ENCODE measurements at regions not wholly inside any gene's neighbourhood (a gene's known extent, or its start where the extent isn't known, plus 50 kb on each side); places are given as distances from the start of the nearest gene placed in this dataset.

GRCh38 chr9:107894572-107895261 is 405.1 kb upstream of the KLF4 start:
- H3K27me3 ChIP-seq (ENCODE audit: insufficient read depth, poor library complexity, severe bottlenecking): no peaks in the 10 kb centered on the region
- no peaks in the 10 kb centered on the region for H3K36me3 ChIP-seq (ENCODE audit: low read depth)
- no peak for TF ChIP-seq CTCF (IDR thresholded peaks at IDR 0.05; ENCODE audit: poor library complexity, severe bottlenecking)
- H3K4me1 ChIP-seq (ENCODE audit: insufficient read depth, poor library complexity, severe bottlenecking): no peaks in the 10 kb centered on the region
- ATAC-seq (ENCODE audit: low read depth): no peak
- no peak overlapping the region for H3K27ac ChIP-seq (ENCODE audit: poor library complexity, severe bottlenecking)
- no peak for DNase-seq (ENCODE audit: low spot score)
- no peaks in the 10 kb centered on the region for H3K9me3 ChIP-seq (ENCODE audit: severe bottlenecking)
- no peak overlapping the region for H3K4me3 ChIP-seq (ENCODE audit: severe bottlenecking)

GRCh38 chr9:107890921-107891465 is 401.4 kb upstream of the KLF4 start:
- H3K36me3 ChIP-seq (ENCODE audit: low read depth): no peaks in the 10 kb centered on the region
- DNase-seq (ENCODE audit: low spot score): no peak
- H3K4me3 ChIP-seq (ENCODE audit: severe bottlenecking): no peak overlapping the region
- no peaks in the 10 kb centered on the region for H3K4me1 ChIP-seq (ENCODE audit: insufficient read depth, poor library complexity, severe bottlenecking)
- no peaks in the 10 kb centered on the region for H3K27me3 ChIP-seq (ENCODE audit: insufficient read depth, poor library complexity, severe bottlenecking)
- no peaks in the 10 kb centered on the region for H3K9me3 ChIP-seq (ENCODE audit: severe bottlenecking)
- no peak for TF ChIP-seq CTCF (IDR thresholded peaks at IDR 0.05; ENCODE audit: poor library complexity, severe bottlenecking)
- no peak overlapping the region for H3K27ac ChIP-seq (ENCODE audit: poor library complexity, severe bottlenecking)
- ATAC-seq (ENCODE audit: low read depth): no peak

GRCh38 chr9:107888773-107889227 is 399.2 kb upstream of the KLF4 start:
- Histone ChIP-seq H3K36me3 (ENCODE audit: low read depth) (no peaks in the 10 kb centered on the region), H3K27me3 (ENCODE audit: insufficient read depth, poor library complexity, severe bottlenecking) (no peaks in the 10 kb centered on the region), H3K4me1 (ENCODE audit: insufficient read depth, poor library complexity, severe bottlenecking) (no peaks in the 10 kb centered on the region), H3K27ac (ENCODE audit: poor library complexity, severe bottlenecking) (no peak overlapping the region), H3K4me3 (ENCODE audit: severe bottlenecking) (no peak overlapping the region), H3K9me3 (ENCODE audit: severe bottlenecking) (no peaks in the 10 kb centered on the region)
- TF ChIP-seq CTCF (IDR thresholded peaks at IDR 0.05; ENCODE audit: poor library complexity, severe bottlenecking): no peak
- ATAC-seq (ENCODE audit: low read depth) (no peak), DNase-seq (ENCODE audit: low spot score) (no peak)

GRCh38 chr9:107886826-107887225 is 397.3 kb upstream of the KLF4 start:
- ATAC-seq (ENCODE audit: low read depth) (no peak), DNase-seq (ENCODE audit: low spot score) (no peak)
- Histone ChIP-seq H3K27me3 (ENCODE audit: insufficient read depth, poor library complexity, severe bottlenecking) (no peaks in the 10 kb centered on the region), H3K4me1 (ENCODE audit: insufficient read depth, poor library complexity, severe bottlenecking) (no peaks in the 10 kb centered on the region), H3K36me3 (ENCODE audit: low read depth) (no peaks in the 10 kb centered on the region), H3K27ac (ENCODE audit: poor library complexity, severe bottlenecking) (no peak overlapping the region), H3K4me3 (ENCODE audit: severe bottlenecking) (no peak overlapping the region), H3K9me3 (ENCODE audit: severe bottlenecking) (no peaks in the 10 kb centered on the region)
- TF ChIP-seq CTCF (IDR thresholded peaks at IDR 0.05; ENCODE audit: poor library complexity, severe bottlenecking): no peak

GRCh38 chr9:107883496-107884124 is 394.0 kb upstream of the KLF4 start:
- H3K4me1 ChIP-seq (ENCODE audit: insufficient read depth, poor library complexity, severe bottlenecking): no peaks in the 10 kb centered on the region
- no peak for DNase-seq (ENCODE audit: low spot score)
- no peak for ATAC-seq (ENCODE audit: low read depth)
- H3K27me3 ChIP-seq (ENCODE audit: insufficient read depth, poor library complexity, severe bottlenecking): no peaks in the 10 kb centered on the region
- no peak overlapping the region for H3K4me3 ChIP-seq (ENCODE audit: severe bottlenecking)
- no peak overlapping the region for H3K27ac ChIP-seq (ENCODE audit: poor library complexity, severe bottlenecking)
- H3K36me3 ChIP-seq (ENCODE audit: low read depth): no peaks in the 10 kb centered on the region
- TF ChIP-seq CTCF (IDR thresholded peaks at IDR 0.05; ENCODE audit: poor library complexity, severe bottlenecking): no peak
- no peaks in the 10 kb centered on the region for H3K9me3 ChIP-seq (ENCODE audit: severe bottlenecking)

All from RWPE2 (cell line).